Limb (tissue), 2 donors: ENCODE measurements at regions not wholly inside any gene's neighbourhood (a gene's known extent, or its start where the extent isn't known, plus 50 kb on each side); places are given as distances from the start of the nearest gene placed in this dataset.

Experiments
- DNase-seq, 2 donors: peaks; one replicate each; pipeline ENCODE4 v3.0.0-alpha.2; 2016; ENCODE audit errors: extremely low spot score in 2 of 2

DNA sequence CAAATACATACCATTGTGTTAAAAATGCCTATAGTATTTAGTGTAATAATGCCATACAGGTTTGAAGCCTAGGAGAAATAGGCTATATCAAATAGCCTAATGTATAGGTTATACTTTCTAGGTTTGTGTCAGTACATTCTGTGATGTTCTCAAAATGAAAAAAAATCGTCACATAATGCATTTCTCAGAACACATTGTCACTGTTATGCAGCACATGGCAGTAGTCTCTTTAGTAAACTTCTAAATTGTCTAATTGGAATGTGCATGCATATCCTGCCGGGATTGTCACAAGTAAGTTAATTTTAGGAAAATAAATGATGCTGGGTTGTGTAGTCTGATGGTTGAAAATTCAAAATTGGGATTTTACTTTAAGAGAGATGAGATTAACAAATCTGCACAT, 920.1 kb upstream of the CNTN5 start:
- no peak for DNase-seq

DNA sequence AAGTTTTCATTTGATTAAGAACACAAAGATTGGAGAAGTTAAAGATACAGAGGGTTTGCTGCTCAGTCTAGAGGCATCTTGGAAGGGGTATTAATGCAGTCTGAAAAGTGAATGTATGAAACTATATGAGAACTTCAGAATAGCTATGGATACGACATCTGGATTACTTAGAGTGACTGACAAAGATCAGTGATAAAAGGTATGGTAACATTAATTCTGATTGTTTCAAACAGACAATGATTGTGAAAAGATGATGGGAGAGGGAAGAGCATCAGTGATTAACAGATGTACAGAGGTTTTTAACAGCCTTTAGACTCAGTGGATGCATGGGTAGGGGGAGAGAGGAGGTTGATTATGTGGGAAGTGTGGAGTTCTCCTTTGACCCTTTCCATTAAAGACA, 919.4 kb upstream of the CNTN5 start:
- no peak for DNase-seq

DNA sequence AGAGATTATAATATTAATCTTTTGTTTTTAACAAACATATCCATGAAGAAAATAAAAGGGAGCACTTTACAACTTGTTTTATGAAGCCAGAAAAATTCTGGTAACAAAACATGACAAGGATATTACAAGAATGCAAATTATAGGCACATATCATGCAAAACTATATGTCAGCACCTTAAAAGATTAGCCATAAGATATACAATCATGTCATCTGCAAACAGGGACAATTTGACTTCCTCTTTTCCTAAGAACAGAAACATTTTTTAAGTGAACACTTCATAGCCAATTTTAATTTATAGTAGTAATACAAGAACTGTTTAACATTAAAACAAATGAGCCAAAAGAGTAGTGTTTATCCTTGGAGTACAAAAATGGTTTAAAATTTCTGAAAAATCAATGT, 916.5 kb upstream of the CNTN5 start:
- no peak for DNase-seq

DNA sequence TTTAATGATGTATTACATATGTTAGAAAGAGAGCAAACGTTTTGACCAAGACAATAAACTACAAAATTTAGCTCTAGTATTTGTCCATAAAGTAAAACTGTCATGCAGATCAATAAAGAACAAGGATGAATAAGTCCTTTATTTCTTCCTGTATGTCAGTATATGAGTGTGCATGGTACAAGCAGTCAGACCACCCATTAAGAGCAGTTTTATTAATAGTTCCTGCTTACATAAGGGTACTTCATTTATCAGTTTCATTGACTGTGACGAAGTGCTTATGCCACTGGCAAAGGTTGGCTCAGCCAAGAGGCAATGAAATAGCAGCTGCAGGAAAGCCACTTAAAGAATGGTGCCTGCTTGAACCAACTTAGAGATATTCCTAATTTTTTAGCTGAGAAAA, 913.0 kb upstream of the CNTN5 start:
- no peak for DNase-seq

DNA sequence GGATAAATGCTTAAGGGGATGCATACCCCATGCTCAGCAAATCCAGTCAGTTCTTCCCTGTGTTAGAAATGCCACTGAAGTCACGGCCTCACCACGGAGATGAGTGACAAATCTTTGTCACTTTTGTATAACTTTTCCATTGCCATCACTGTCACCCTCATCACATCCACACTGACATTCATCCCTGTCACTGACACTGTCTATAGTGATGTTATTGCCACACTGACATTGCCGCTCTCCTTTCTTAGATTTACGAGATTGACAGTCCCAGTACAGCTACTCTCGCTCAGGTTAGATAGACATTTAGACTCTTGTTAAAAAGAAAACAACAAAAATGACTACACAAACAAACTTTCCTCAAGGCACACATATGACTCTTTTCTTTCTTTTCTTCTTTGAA, 910.7 kb upstream of the CNTN5 start:
- no peak for DNase-seq

DNA sequence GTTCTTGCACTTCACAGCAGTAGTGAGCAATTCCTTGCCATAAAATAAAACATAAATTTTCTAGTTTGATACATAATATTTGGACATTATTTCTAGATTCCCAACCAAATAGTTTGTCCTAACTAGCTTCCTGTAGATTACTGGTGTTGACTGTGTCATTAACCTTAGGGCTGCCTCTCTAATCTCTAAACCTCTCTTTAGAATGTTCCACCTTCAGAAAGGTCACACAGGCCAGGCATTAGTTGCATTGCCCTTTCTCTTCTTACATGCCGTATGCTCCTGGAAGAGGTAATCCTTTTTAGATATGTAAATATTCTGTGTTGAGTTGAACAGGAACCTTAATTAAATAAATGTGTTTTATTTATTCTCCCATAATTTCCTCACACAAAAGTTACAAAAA, 904.9 kb upstream of the CNTN5 start:
- no peak for DNase-seq

DNA sequence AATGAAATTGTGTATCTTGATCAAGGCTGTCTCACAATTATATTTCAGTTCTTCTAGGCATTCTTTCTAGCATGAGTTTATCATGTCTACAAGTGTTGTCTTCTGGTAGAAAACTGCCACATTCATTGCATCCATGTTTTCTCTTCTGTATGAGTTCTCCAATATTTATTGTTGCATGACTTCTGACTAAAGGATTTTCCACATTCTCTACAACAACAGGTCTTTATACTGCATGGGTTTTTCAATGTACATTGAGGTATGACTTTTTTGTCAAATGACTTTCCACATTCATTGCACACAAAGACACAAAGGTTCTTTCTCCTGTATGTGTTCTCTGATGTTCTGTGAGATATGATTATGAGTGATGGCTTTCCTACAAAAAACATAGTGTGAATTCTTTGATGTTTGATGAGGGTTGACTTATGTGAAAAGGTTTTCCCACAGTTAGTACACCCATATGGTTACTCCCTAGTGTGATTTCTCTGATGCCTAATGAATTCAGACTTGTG, 890.6 kb upstream of the CNTN5 start:
- DNase-seq = no peak

DNA sequence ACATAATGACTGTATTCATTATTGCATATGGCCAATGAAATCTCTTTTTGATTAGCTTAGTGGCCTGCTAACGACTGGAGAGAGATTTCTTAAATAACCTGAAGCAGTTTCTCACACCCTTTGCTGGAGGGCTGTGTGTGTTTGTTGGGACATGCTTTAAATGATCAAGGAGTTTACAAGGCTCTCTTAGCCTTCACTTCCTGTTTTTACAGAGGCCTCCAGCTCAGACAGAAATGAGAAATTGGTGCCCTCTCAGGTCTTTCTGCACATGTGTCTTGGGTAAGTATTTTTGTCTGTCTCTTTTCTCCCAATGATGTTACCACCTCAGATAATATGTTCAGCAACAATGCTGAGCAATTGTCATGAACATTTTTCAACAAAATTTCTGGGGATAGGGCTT, 884.4 kb upstream of the CNTN5 start:
- no peak for DNase-seq

DNA sequence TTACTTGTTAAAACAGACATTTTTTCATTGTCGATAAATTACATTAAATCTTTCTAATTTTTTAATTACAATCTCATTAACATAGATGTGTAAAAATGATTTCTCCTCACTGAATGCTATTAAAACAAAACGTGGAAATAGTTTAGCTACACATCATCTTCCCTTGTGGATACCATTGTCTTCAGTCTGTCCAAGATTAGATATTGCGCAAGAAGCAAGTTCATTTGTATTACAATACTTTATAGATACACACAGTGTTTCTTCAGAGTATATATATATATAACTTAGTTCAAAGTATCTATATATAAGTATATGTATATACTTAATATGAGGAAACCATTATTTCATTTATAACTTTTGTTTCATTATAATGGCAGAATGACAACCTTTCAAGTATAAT, 883.3 kb upstream of the CNTN5 start:
- DNase-seq = no peak

DNA sequence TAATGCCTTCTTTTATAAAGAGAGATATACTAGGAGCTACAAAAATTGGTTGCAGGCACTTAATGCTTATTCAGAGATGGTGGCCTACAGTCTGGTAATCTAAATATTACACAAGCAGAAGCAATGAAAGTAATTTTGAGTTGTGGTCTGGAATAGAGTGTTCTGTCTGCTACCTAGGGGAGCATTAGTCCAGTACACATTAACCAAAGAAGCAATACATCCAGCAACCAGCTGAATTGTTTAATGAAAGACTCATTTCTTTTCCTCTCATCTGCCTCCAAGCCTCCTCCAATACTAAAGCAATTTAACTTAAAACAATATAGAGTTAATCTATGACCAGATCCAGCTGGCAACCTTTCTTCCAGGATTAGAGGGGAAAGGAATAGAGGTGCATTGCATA, 877.1 kb upstream of the CNTN5 start:
- DNase-seq = no peak

DNA sequence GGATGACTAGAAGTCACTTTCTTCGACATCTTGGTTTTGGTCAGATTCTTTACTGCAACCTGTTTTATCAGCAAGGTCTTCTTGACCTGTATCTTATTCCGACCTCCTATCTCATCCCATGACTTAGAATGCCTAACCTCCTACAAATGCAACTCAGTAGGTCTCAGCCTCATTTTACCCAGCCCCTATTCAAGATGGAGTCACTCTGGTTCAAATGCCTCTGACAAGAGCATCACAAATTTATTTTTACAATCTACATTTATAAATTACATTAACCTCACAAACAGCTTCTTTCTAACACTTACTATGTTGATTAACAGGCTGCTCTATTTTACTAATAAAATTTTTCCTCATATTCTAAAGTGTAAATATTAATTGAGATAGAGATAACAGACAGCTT, 867.0 kb upstream of the CNTN5 start:
- DNase-seq = no peak

DNA sequence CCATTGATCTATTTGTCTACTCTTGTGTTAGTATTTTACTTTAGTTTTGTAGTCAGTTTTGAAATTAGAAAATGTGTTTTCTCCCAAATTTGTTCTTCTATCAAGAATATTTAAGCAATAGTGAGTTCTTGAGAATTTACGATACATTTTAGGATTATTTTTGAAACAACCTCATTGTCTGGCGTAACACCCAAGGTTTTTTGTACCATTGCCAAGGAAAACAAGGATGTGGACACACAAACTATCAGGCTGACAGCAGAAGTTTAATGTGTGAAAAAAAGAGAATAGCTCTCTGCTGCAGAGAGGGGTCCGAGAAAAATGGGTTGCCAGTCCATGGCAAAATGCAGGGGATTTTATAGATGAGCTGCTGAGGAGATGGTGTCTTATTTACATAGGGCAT, 865.1 kb upstream of the CNTN5 start:
- DNase-seq = no peak

DNA sequence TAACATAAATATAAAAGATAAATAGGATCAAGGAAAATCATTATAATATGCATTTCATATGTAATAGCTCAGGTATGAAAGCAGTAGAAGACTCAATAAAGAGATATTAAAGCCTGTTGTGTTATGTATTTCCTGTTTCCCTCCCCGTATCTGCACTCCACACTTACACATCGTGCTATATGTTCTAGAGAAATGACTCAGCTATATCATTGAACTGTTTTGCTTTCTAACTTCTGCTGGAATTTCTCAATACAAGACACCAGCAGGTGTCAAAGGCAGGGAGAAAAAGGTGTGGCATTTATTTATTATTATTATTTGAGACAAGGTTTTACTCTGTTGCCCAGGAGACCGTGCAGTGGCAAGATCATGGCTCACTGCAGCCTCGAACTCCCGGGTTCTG, 842.8 kb upstream of the CNTN5 start:
- DNase-seq = no peak

DNA sequence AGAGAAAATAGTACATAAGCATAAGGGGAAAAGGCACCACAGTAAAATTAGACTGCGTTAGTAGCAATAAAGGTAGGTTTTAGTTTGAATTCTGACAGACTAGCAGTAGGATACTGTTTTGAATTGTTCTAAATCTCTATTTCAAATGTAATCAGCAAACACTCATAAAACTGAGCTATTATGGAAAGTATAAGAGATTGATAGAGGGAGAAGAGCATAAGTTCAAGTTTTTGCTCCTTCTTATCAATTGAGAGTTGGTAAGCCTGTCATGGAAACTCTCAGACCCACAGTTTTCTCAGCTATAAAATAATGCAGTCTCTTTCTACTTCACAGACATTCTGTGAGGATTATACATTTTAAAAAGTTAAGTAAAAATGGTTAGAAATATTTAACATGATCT, 840.2 kb upstream of the CNTN5 start:
- DNase-seq = no peak

DNA sequence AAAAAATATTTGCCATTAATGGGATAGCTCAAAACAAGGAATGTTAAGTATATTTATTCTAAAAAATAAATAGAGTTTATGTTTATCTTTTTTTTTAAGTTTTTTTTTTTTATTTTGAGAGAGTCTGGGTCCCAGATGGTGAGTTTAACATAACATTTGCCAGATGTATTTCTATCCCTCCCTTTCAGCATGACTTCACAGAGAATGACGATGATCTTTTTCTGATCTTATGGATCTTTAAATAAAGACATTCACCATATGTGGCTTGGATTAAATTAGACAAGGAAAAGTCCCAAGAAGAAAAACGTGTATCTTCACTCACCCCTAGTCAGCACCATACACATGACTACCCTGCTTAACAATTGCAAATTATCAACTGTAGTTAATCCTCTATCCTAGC, 839.8 kb upstream of the CNTN5 start:
- DNase-seq = peak in 1 of 2 donors; percentile 31

DNA sequence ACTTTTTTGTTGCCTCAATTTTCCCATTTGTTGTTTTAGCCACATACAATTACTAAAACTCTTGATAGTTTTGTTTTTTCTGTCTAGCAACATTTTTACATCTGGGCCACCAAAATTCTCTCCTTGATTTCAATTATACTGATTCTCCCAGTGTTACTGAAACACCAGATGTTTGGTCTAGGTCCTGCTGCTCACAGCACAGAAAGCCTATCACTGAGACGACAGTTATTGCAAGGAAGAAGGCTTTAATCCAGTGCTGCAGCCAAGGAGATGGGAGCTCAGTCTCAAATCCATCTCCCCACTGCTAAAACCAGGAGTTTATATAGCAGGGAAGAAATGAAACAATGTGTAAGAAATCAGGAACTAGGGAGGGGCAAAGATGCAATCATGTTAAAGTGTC, 837.7 kb upstream of the CNTN5 start:
- no peak for DNase-seq

DNA sequence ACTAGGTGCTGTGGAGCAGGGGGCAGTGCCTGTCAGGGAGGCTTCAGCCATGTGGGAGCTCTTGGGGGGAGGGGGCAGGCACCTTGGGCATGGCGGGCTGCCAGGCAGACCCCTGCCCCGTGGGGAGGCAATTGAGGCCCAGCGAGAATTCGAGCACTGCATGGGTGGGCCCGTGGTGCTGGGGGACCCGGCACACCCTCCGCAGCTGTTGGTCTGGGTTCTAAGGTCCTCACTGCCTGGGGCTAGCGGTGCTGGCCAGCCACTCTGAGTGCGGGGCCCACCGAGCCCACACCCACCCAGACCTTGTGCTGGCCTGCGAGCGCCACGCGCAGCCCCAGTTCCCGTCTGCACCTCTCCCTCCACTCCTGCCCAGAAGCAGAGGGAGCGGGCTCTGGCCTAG, 835.5 kb upstream of the CNTN5 start:
- no peak for DNase-seq

DNA sequence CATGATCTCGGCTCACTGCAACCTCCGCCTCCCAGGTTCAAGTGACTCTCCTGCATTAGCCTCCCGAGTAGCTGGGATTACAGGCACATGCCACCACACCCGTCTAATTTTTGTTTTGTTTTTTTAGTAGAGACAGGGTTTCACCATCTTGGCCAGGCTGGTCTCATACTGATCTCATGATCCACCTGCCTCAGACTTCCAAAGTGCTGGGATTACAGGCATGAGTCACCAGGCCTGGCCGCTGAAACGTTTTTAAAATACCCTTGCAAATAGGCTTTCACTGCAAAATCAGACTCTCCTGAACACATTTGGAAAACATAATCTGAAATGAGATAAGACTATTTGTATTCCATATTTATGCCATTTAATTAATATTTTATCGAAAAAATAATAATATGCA, 826.1 kb upstream of the CNTN5 start:
- no peak for DNase-seq

DNA sequence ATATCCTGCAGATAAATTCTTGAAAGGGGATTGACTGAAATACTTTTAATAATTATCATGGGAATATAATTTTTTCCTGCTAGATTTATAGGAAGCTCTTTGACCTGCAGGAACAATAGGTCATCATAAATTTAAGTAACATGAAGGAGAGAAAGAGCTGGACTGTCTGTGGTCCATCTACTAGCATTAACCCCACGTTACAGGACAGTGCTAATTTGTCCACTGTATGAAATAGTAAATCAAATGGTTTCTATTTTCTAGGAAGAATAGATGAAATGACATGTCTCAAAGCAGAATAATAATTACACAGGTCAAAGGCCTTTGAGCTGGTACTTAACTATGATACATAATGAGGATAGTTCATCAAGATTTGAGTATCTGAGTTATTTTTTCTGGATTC, 825.4 kb upstream of the CNTN5 start:
- DNase-seq = no peak

DNA sequence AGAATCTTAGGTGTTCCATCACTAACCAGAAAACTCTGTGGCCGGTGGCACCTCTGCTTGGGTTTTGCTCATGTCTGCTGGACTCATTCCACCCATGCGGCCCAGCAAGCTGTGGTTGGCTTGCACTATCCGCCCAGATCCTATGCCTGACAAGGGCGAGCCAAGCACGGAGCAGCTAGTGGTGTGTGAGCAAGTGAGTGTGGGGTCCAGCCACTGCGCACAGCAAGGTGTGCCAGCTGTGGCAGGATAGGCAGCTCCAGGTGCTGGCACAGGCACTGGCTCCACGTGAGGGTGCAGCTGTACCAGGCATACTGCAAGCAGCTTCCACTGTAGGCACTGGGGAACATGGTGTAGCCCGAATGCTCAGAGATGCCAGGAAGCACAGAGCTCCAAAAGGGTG, 813.7 kb upstream of the CNTN5 start:
- DNase-seq = no peak

DNA sequence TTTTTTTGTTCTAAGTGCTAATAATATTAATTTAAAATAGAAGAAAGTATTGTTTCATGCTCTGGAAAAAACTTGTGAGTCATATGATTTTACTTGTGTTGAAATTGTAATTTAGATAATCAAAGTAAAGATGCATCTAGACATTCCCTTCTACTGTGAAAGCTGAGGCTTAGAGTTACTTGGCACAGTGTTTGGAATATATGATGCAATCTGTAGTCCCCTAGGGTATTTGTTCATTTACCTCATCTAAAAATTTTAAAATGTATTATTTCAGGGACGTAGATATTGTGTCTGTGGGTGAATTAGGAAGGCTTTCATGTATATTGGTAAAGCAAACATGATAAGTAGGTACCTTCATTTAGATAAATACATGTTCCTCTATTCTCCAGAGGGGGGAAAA, 793.5 kb upstream of the CNTN5 start:
- DNase-seq = no peak

DNA sequence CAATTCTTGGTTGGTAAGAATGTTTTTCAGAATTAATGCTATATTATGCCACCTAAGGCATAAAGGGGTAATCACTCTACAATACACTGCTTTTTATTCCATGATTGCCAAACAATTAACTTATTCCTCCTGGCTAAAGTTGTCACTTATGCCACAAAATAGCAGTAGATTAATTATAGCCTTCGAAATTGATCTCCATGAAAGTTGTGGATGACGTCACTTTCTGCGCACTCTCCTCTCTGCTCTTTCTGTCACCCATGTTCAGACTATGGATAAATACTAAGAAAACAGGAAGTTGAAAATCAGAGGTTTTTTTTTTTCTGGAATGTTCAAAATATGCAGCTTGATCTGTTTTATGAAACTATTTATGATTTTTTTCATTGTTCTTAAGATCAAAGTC, 790.1 kb upstream of the CNTN5 start:
- DNase-seq = no peak

DNA sequence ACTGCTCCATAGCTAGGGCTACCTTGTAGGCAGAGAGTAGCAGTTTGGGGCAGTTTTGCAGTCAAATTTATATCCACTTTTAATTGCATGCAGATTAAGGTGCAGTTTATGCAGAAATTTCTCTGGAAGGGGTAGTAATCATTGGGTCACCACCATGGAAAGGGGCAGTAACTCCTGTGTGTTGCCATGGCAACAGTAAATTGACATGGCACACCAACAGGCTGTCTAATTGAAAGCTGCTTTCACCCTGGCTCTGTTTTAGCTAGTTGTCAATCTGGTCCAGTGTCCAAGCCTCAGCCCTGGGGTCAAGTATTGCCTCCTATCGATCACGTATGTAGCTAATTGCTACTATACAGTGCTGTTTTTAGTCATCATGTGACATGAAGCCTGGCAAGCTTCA, 786.1 kb upstream of the CNTN5 start:
- DNase-seq = no peak

DNA sequence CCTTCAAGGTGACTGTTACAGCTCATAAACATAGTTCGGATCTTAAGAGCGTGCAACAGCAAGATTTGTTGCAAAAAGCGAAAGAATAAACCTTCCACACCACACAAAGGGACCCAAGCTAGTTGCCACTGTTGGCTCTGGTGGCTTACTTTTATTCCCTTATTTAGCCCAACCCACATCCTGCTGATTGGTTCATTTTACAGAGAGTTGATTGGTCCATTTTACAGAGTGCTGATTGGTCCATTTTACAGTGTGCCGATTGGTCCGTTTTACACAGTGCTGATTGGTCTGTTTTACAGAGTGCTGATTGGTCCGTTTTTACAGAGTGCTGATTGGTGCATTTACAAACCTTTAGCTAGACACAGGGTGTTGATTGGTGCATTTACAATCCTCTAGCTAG, 776.9 kb upstream of the CNTN5 start:
- DNase-seq = no peak

DNA sequence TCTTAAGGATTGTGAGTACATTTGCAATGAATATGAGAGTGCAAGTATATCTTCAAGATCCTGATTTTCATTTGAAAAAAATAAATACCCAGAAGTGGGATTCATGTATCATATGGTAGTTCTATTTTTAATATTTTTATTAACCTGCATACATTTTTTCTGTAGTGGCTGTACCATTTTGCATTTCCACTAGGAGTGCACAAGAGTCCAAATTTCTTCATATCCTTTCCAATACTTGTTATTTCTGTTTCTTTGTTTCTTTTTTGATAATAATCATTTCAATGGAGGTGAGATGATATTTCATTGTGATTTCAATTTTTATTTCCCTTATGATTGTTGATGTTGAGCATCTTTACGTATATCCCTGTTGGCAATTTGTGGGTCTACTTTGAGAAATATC, 759.8 kb upstream of the CNTN5 start:
- DNase-seq = no peak
